ENCODE measurements at regions not wholly inside any gene's neighbourhood (a gene's known extent, or its start where the extent isn't known, plus 50 kb on each side); places are given as distances from the start of the nearest gene placed in this dataset.
"Not testable (repeated sequence)": the region's sequence is repeated elsewhere in the genome, so short reads cannot be mapped to it uniquely, and the experiment has no call there.

DNA sequence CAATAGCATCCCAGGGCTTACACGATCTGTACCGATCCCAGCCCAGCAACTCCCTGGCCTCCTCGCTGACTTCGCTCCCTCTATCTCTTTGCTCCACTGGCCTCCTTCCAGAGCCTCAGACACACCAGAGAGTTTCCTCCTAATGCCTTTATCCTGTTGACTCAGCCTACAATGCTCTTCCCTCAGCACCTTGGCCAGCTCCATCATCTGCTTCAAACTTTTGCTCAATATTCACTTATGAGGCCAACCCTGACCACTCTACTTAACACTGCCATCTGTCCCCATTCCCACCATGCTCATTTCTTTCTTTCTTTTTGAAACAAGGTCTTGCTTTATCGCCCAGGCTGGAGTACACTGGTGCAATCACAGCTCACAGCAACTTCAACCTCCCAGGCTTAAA lies 180.9 kb downstream of the CEP170 start:
- CTCF ChIA-PET (ENCODE audit: unreplicated experiment); DNase-seq (ENCODE audit: low spot score); H2AFZ ChIP-seq (ENCODE audit: low read length); H3K9me3 ChIP-seq (ENCODE audit: low read length); POLR2A ChIA-PET; H3K36me3 ChIP-seq (ENCODE audit: insufficient read depth, low read length); intact Hi-C loops (cut with micrococcal nuclease; ENCODE audit: unreplicated experiment); H3K4me1 ChIP-seq (ENCODE audit: insufficient read depth, low read length, poor library complexity, severe bottlenecking); H3K4me3 ChIP-seq (ENCODE audit: low read depth, low read length, poor library complexity, severe bottlenecking); BruUV-seq (replicated peaks); H3K27ac ChIP-seq (ENCODE audit: low read depth, low read length, poor library complexity, severe bottlenecking); H3K79me2 ChIP-seq (ENCODE audit: insufficient read depth, low read depth, low read length); H3K4me2 ChIP-seq (ENCODE audit: low read length); H3K9me2 ChIP-seq (ENCODE audit: insufficient read depth, low read length); H4K20me1 ChIP-seq (ENCODE audit: insufficient read depth, low read length): not testable (repeated sequence)

DNA sequence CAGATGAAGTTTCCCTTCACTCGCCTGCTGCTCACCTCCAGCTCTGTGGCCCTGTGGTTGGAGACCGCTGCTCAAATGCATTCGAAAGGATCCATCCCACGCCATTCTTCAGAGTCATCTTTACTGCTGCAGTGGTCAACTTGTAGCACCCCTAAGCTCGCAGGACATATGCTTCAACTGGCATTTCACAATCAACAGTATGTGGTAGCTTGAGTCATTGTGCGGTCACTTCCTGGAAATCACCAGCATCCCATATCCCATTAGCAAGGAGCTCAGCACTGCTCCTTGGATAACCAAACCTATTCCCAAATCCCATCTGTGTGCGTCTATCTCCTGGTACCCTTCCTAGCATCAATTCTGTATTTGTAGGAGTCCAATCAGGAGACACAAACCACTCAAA lies 188.0 kb downstream of the CEP170 start:
- H3K27ac ChIP-seq (ENCODE audit: low read depth, low read length, poor library complexity, severe bottlenecking); intact Hi-C loops (cut with micrococcal nuclease; ENCODE audit: unreplicated experiment); POLR2A ChIA-PET; DNase-seq (ENCODE audit: low spot score); H3K4me3 ChIP-seq (ENCODE audit: low read depth, low read length, poor library complexity, severe bottlenecking); H4K20me1 ChIP-seq (ENCODE audit: insufficient read depth, low read length); H3K79me2 ChIP-seq (ENCODE audit: insufficient read depth, low read depth, low read length); BruUV-seq (replicated peaks); H2AFZ ChIP-seq (ENCODE audit: low read length); CTCF ChIA-PET (ENCODE audit: unreplicated experiment); H3K4me1 ChIP-seq (ENCODE audit: insufficient read depth, low read length, poor library complexity, severe bottlenecking); H3K4me2 ChIP-seq (ENCODE audit: low read length); H3K9me3 ChIP-seq (ENCODE audit: low read length); H3K9me2 ChIP-seq (ENCODE audit: insufficient read depth, low read length); H3K36me3 ChIP-seq (ENCODE audit: insufficient read depth, low read length): not testable (repeated sequence)

DNA sequence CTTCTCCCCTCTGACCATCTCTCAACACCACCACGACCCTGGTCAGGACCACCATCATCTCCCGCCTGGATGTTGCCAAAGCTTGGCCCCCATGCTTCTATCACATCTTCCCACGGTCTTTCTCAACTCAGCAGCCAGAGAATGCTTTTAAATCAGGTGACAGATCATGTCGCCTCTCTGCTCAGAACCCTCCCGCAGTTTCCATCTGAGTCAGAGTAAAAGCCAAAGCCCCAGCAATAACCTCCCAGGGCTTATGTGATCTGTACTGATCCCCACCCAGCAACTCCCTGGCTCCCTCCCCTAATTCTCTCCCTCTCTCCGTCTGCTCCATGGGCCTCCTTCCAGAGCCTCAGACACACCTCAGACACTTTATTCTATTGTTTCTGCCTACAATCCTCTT lies 193.1 kb downstream of the CEP170 start:
- H3K9me2 ChIP-seq (ENCODE audit: insufficient read depth, low read length); H3K4me2 ChIP-seq (ENCODE audit: low read length); BruUV-seq (replicated peaks); H3K9me3 ChIP-seq (ENCODE audit: low read length); intact Hi-C loops (cut with micrococcal nuclease; ENCODE audit: unreplicated experiment); CTCF ChIA-PET (ENCODE audit: unreplicated experiment); H3K4me3 ChIP-seq (ENCODE audit: low read depth, low read length, poor library complexity, severe bottlenecking); H3K79me2 ChIP-seq (ENCODE audit: insufficient read depth, low read depth, low read length); H4K20me1 ChIP-seq (ENCODE audit: insufficient read depth, low read length); H2AFZ ChIP-seq (ENCODE audit: low read length); H3K36me3 ChIP-seq (ENCODE audit: insufficient read depth, low read length); POLR2A ChIA-PET; DNase-seq (ENCODE audit: low spot score); H3K27ac ChIP-seq (ENCODE audit: low read depth, low read length, poor library complexity, severe bottlenecking); H3K4me1 ChIP-seq (ENCODE audit: insufficient read depth, low read length, poor library complexity, severe bottlenecking): not testable (repeated sequence)

DNA sequence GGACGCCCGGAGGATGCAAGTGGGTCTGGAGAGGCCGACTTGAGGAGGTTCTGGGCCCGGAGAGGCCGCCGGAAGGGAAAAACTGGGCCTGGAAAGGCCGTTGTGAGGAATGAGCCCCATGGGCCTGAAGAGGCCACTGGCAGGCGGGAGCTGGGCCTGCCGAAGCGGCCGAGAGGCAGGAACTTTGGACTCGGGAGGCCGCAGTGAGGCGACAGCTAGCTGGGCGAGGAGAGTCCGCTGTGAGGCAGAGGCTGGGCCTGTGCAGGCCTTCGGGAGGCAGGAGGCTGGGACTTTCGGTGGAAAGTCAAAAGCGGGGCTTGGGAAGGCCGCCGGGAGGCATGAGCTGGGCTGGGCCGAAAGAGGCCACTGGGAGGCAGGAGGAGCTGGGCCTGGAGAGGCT lies 199.6 kb downstream of the CEP170 start:
- H3K79me2 ChIP-seq (ENCODE audit: insufficient read depth, low read depth, low read length); POLR2A ChIA-PET; DNase-seq (ENCODE audit: low spot score); H2AFZ ChIP-seq (ENCODE audit: low read length); H3K36me3 ChIP-seq (ENCODE audit: insufficient read depth, low read length); CTCF ChIA-PET (ENCODE audit: unreplicated experiment); H3K4me1 ChIP-seq (ENCODE audit: insufficient read depth, low read length, poor library complexity, severe bottlenecking); BruUV-seq (replicated peaks); H3K9me3 ChIP-seq (ENCODE audit: low read length); H4K20me1 ChIP-seq (ENCODE audit: insufficient read depth, low read length); H3K4me3 ChIP-seq (ENCODE audit: low read depth, low read length, poor library complexity, severe bottlenecking); H3K4me2 ChIP-seq (ENCODE audit: low read length); H3K27ac ChIP-seq (ENCODE audit: low read depth, low read length, poor library complexity, severe bottlenecking); H3K9me2 ChIP-seq (ENCODE audit: insufficient read depth, low read length); intact Hi-C loops (cut with micrococcal nuclease; ENCODE audit: unreplicated experiment): not testable (repeated sequence)

DNA sequence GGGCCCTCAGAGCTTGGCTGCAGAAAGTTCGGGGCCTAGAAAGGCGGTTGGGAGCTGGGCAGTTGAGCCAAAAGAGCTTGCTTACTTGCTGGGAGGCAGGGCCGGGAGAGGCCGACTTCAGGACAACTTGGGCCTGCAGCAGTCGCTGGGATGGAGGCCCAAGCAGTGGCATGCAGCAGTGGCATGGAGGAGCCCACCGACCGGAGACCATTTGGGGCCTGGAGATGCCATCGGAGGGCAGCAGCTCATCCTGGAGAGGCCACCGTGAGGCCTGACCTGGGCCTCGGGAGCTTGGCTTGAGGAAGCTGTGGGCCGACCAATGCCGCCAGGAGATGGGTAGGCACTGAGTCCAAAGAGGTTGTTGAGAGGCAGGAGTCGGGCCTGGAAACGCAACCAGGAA lies 200.0 kb downstream of the CEP170 start:
- POLR2A ChIA-PET; H3K4me1 ChIP-seq (ENCODE audit: insufficient read depth, low read length, poor library complexity, severe bottlenecking); H3K27ac ChIP-seq (ENCODE audit: low read depth, low read length, poor library complexity, severe bottlenecking); H3K9me2 ChIP-seq (ENCODE audit: insufficient read depth, low read length); H3K4me3 ChIP-seq (ENCODE audit: low read depth, low read length, poor library complexity, severe bottlenecking); H3K36me3 ChIP-seq (ENCODE audit: insufficient read depth, low read length); H3K4me2 ChIP-seq (ENCODE audit: low read length); BruUV-seq (replicated peaks); CTCF ChIA-PET (ENCODE audit: unreplicated experiment); DNase-seq (ENCODE audit: low spot score); H3K9me3 ChIP-seq (ENCODE audit: low read length); H2AFZ ChIP-seq (ENCODE audit: low read length); intact Hi-C loops (cut with micrococcal nuclease; ENCODE audit: unreplicated experiment); H4K20me1 ChIP-seq (ENCODE audit: insufficient read depth, low read length); H3K79me2 ChIP-seq (ENCODE audit: insufficient read depth, low read depth, low read length): not testable (repeated sequence)

DNA sequence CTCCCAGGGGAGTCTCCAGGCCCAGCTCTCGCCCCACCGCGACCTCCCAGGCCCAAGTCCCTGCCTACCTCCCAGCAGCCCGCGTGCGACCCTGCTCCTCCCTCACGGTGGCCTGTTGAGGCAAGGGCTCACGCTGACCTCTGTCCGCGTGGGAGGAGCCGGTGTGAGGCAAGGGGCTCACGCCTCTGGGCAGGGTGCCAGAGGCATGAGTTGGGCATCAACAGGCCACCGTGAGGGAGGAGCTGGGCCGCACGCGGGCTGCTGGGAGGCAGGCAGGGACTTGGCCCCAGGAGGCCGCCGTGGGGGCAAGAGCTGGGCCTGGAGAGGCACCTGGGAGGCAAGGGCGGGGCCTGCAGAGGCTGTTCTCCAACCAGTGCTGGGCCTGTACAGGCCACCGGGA lies 200.4 kb downstream of the CEP170 start:
- H3K4me1 ChIP-seq (ENCODE audit: insufficient read depth, low read length, poor library complexity, severe bottlenecking); intact Hi-C loops (cut with micrococcal nuclease; ENCODE audit: unreplicated experiment); H3K27ac ChIP-seq (ENCODE audit: low read depth, low read length, poor library complexity, severe bottlenecking); CTCF ChIA-PET (ENCODE audit: unreplicated experiment); H4K20me1 ChIP-seq (ENCODE audit: insufficient read depth, low read length); H3K79me2 ChIP-seq (ENCODE audit: insufficient read depth, low read depth, low read length); H2AFZ ChIP-seq (ENCODE audit: low read length); H3K9me3 ChIP-seq (ENCODE audit: low read length); H3K36me3 ChIP-seq (ENCODE audit: insufficient read depth, low read length); H3K9me2 ChIP-seq (ENCODE audit: insufficient read depth, low read length); DNase-seq (ENCODE audit: low spot score); H3K4me2 ChIP-seq (ENCODE audit: low read length); BruUV-seq (replicated peaks); H3K4me3 ChIP-seq (ENCODE audit: low read depth, low read length, poor library complexity, severe bottlenecking); POLR2A ChIA-PET: not testable (repeated sequence)

All from OCI-LY7 (cell line).